Body of pancreas (tissue), 4 donors: ENCODE measurements at regions not wholly inside any gene's neighbourhood (a gene's known extent, or its start where the extent isn't known, plus 50 kb on each side); places are given as distances from the start of the nearest gene placed in this dataset.

Experiments used
- ATAC-seq: fragments of 150-250 bp; one replicate; pipeline ENCODE4 v1.9.1; 2016
- DNase-seq, 4 donors: peaks; one replicate each; pipeline ENCODE4 v3.0.0-alpha.2; 2019
- H3K27ac ChIP-seq, 4 donors: fragments of 200-600 bp; sonication (generic); 1 replicate in 3 of 4; 2 replicates in 1 of 4; pipeline versions ENCODE4 v1.5.1 to v1.6.1; 2016 to 2019; ENCODE audit warnings: mild to moderate bottlenecking in 1 of 4, mixed read lengths in 1 of 4, moderate library complexity in 1 of 4
- H3K27me3 ChIP-seq, 2 donors: fragments of 200-600 bp; sonication (generic); one replicate each; pipeline ENCODE4 v1.6.0; 2016; ENCODE audit warnings: mild to moderate bottlenecking in 1 of 2
- H3K36me3 ChIP-seq, 2 donors: fragments of 200-600 bp; sonication (generic); replicated peaks in 1 of 2; 2 replicates each; pipeline ENCODE4 v1.5.1; 2016; ENCODE audit warnings: low read depth in 2 of 2; ENCODE audit not compliant: insufficient read depth in 1 of 2
- H3K4me1 ChIP-seq: fragments of 200-600 bp; sonication (generic); one replicate; pipeline ENCODE4 v1.6.0; 2016
- H3K4me3 ChIP-seq, 2 donors: fragments of 200-600 bp; sonication (generic); 1 replicate in 1 of 2; 2 replicates in 1 of 2; pipeline ENCODE4 v1.5.1; 2016 to 2019
- H3K9me3 ChIP-seq, 3 donors: fragments of 200-600 bp; sonication (generic); 1 replicate in 2 of 3; 2 replicates in 1 of 3; pipeline ENCODE4 v1.5.1; 2016
- POLR2A ChIP-seq, 3 donors: fragments of 450-650 bp; IDR thresholded peaks; one replicate each; pipeline ENCODE4 v1.6.1; 2016; ENCODE audit warnings: antibody characterized with exemption in 3 of 3, mild to moderate bottlenecking in 2 of 3
- WGBS, 2 donors: methylation state at CpG; one replicate each; pipeline ENCODE4 v1.1.5; 2017; 5-methylcytosine and 5-hydroxymethylcytosine counted together
- intact Hi-C: fragments of 100-400 bp; cut with DNase I; formaldehyde crosslinking; loops from one replicate; pipeline ENCODE4 v1.15.1; 2023
- TF ChIP-seq, protein P1 (sequence below), 7 experiments: fragments of 450-650 bp in 4 of 7; fragments of 200-600 bp in 3 of 7; sonication (generic) in 3 of 7; IDR thresholded peaks; one replicate each; pipeline ENCODE4 v1.5.1; 2016 to 2019; ENCODE audit warnings: antibody characterized with exemption in 7 of 7

GRCh38 chr21:35377505-35378090 is 328.5 kb upstream of the RUNX1 start:
- H3K36me3 ChIP-seq = no peaks in the 10 kb centered on the region
- ATAC-seq = no peak

DNA sequence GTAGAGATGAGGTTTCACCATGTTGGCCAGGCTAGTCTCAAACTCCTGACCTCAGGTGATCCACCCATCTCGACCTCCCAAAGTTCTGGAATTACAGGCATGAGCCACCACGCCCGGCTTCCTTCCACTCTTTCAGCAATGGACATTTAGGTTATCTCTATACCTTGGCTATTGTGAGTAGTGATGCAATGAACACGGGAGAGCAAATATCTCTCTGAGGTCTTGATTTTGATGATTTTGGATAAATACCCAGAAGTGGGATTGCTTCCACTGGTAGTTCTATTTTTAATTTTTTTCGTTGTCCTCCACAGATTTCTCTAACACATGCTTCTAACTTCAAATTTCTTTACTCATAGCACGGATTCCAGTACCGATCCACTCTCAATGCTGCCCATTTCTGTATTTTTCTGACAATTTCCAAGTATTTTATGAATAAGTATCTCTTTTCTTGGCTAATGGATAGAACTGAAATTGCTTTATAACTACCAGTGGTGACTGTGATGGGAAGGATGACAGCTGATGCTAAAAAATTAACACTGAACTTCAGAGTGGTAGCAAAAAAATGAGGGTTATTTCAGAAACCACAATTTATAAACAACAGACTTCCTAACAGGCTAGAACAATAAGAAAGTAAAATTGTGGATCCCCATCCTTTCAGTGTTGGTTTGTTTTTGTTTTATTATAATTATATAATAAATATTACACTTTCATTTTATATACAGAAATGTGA is 327.5 kb upstream of the RUNX1 start:
- Histone ChIP-seq H3K36me3 (no peaks in the 10 kb centered on the region), H3K27ac (no peak overlapping the region), H3K9me3 (no peaks in the 10 kb centered on the region), H3K27me3 (no peaks in the 10 kb centered on the region), H3K4me3 (no peak overlapping the region), H3K4me1 (no peaks in the 10 kb centered on the region)
- no peak for DNase-seq
- intact Hi-C loops = no loop called here
- no peak for ATAC-seq
- WGBS, 2 donors = 77% methylated on average over 7 of the region's 7 CpGs
- TF ChIP-seq POLR2A (IDR thresholded peaks at IDR 0.05) = no peak
- TF ChIP-seq, protein P1, sequence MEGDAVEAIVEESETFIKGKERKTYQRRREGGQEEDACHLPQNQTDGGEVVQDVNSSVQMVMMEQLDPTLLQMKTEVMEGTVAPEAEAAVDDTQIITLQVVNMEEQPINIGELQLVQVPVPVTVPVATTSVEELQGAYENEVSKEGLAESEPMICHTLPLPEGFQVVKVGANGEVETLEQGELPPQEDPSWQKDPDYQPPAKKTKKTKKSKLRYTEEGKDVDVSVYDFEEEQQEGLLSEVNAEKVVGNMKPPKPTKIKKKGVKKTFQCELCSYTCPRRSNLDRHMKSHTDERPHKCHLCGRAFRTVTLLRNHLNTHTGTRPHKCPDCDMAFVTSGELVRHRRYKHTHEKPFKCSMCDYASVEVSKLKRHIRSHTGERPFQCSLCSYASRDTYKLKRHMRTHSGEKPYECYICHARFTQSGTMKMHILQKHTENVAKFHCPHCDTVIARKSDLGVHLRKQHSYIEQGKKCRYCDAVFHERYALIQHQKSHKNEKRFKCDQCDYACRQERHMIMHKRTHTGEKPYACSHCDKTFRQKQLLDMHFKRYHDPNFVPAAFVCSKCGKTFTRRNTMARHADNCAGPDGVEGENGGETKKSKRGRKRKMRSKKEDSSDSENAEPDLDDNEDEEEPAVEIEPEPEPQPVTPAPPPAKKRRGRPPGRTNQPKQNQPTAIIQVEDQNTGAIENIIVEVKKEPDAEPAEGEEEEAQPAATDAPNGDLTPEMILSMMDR (IDR thresholded peaks at IDR 0.05) = no peak

More at GRCh38 chr21:35377505-35378090, 328.5 kb upstream of the RUNX1 start:
- H3K4me3 ChIP-seq = no peak overlapping the region
- no peak for DNase-seq
- no peaks in the 10 kb centered on the region for H3K9me3 ChIP-seq
- H3K27ac ChIP-seq = no peak overlapping the region
- intact Hi-C loops = no loop called here
- H3K27me3 ChIP-seq = no peaks in the 10 kb centered on the region
- no peaks in the 10 kb centered on the region for H3K4me1 ChIP-seq
- TF ChIP-seq, protein P1 (IDR thresholded peaks at IDR 0.05) = no peak
- TF ChIP-seq POLR2A (IDR thresholded peaks at IDR 0.05) = no peak
- WGBS, 2 donors = 72 to 76% methylated on average over 7 of the region's 7 CpGs

- intact Hi-C loops = no loop called here
- ATAC-seq (no peak), DNase-seq (peak in 1 of 4 donors; percentile 7)
- H3K27me3 ChIP-seq = no peaks in the 10 kb centered on the region
- no peaks in the 10 kb centered on the region for H3K9me3 ChIP-seq
- no peaks in the 10 kb centered on the region for H3K36me3 ChIP-seq
- H3K4me3 ChIP-seq = no peak overlapping the region
- H3K4me1 ChIP-seq = no peaks in the 10 kb centered on the region
- TF ChIP-seq, protein P1 (IDR thresholded peaks at IDR 0.05) = no peak
- TF ChIP-seq POLR2A (IDR thresholded peaks at IDR 0.05) = no peak
- no peak overlapping the region for H3K27ac ChIP-seq
- WGBS, 2 donors = 88 to 94% methylated on average over 1 of the region's 1 CpG
These were observed 326.0 kb upstream of the RUNX1 start for GRCh38 chr21:35375115-35375514.

GRCh38 chr21:35373998-35374397 is 324.9 kb upstream of the RUNX1 start:
- Histone ChIP-seq H3K27me3 (no peaks in the 10 kb centered on the region), H3K27ac (no peak overlapping the region), H3K4me3 (no peak overlapping the region), H3K36me3 (no peaks in the 10 kb centered on the region), H3K9me3 (no peaks in the 10 kb centered on the region), H3K4me1 (no peaks in the 10 kb centered on the region)
- no peak for ATAC-seq
- intact Hi-C loops = no loop called here
- 69 to 72% methylated on average over 2 of the region's 2 CpGs for WGBS, 2 donors
- TF ChIP-seq, protein P1 (IDR thresholded peaks at IDR 0.05) = no peak
- no peak for TF ChIP-seq POLR2A (IDR thresholded peaks at IDR 0.05)
- DNase-seq = no peak

DNA sequence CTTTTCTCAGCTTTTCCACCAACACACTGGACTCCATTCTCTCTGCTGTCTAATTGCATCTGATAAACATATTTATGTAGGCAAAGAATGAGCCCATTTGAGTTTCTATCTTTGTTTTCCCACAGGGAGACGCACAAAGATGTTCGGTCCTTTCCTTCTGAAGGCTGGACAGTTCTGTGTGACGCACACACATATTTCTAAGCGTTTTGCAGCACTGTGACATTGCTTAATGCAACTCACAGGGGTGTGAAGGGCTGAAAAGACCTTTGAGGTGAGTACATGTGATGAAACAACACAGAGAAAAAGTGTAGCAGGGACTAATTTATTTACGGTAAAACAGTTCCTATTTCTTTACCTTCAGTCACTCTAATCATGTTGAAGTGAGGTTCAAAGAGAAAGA is 323.1 kb upstream of the RUNX1 start:
- DNase-seq (no peak), ATAC-seq (no peak)
- no peaks in the 10 kb centered on the region for H3K4me1 ChIP-seq
- no peak overlapping the region for H3K27ac ChIP-seq
- TF ChIP-seq, protein P1 (IDR thresholded peaks at IDR 0.05) = no peak
- TF ChIP-seq POLR2A (IDR thresholded peaks at IDR 0.05) = no peak
- no peaks in the 10 kb centered on the region for H3K9me3 ChIP-seq
- H3K4me3 ChIP-seq = no peak overlapping the region
- no peaks in the 10 kb centered on the region for H3K27me3 ChIP-seq
- WGBS, 2 donors = 81 to 83% methylated on average over 5 of the region's 5 CpGs
- intact Hi-C loops = no loop called here
- H3K36me3 ChIP-seq = no peaks in the 10 kb centered on the region
